Panc1 (cell line): ENCODE measurements at regions not wholly inside any gene's neighbourhood (a gene's known extent, or its start where the extent isn't known, plus 50 kb on each side); places are given as distances from the start of the nearest gene placed in this dataset.

Source experiments
- CTCF ChIP-seq: fragments of 450-650 bp; IDR thresholded peaks from 2 replicates; pipeline ENCODE4 v1.5.1; 2017; ENCODE audit warnings: mild to moderate bottlenecking
- POLR2AphosphoS5 ChIP-seq: IDR thresholded peaks from 2 replicates; pipeline ENCODE4 v1.6.1; 2012; ENCODE audit warnings: mild to moderate bottlenecking, low read depth, low read length, moderate library complexity
- REST ChIP-seq, 2 experiments: IDR thresholded peaks; 2 replicates each; pipeline ENCODE4 v1.6.1; 2011 to 2012; ENCODE audit warnings: low read depth in 2 of 2, control low read depth in 1 of 2, low read length in 1 of 2, mild to moderate bottlenecking in 1 of 2, moderate library complexity in 1 of 2; ENCODE audit not compliant: insufficient read depth in 1 of 2
- SIN3A ChIP-seq: IDR thresholded peaks from 2 replicates; pipeline ENCODE4 v1.6.1; 2012; ENCODE audit warnings: low read depth, mild to moderate bottlenecking, low read length, moderate library complexity, borderline replicate concordance; ENCODE audit not compliant: insufficient read depth
- TCF7L2 ChIP-seq: IDR thresholded peaks from 2 replicates; pipeline ENCODE4 v1.6.1; 2011; ENCODE audit warnings: mild to moderate bottlenecking, low read depth, low read length, inconsistent platforms

- no peak for TF ChIP-seq CTCF
- no peak for TF ChIP-seq POLR2AphosphoS5
- TF ChIP-seq REST (IDR thresholded peaks at IDR 0.05; ENCODE audit: insufficient read depth in 1 of 2, low read depth in 2 of 2, low read length in 1 of 2) = no peak
- TF ChIP-seq TCF7L2 = no peak
- TF ChIP-seq SIN3A = no peak
Measured at GRCh38 chr1:221180704-221181368, 301.6 kb downstream of the HLX start.
